ENCODE measurements at regions not wholly inside any gene's neighbourhood (a gene's known extent, or its start where the extent isn't known, plus 50 kb on each side); places are given as distances from the start of the nearest gene placed in this dataset.

DNA sequence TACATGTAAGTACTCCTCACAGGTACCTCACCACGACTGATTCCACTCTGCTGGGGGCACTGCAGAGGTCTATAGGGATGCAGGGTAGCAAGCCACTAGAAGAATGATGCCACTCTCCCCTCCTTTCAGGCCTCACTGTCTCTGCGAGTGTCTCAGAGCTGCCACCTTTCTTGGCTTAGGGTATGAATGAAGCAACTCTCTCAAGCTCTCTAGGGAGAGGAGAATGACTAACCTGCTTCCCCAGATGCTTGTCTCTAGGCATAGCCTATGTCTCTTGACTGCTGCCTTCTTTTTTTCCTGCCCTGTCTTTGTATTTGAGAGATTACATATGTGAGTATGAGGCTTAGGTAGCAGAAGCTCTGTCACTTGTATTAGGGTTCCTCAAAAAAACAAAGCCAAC is 566.5 kb upstream of the ATP2B1 start:
- TF ChIP-seq, protein P1, sequence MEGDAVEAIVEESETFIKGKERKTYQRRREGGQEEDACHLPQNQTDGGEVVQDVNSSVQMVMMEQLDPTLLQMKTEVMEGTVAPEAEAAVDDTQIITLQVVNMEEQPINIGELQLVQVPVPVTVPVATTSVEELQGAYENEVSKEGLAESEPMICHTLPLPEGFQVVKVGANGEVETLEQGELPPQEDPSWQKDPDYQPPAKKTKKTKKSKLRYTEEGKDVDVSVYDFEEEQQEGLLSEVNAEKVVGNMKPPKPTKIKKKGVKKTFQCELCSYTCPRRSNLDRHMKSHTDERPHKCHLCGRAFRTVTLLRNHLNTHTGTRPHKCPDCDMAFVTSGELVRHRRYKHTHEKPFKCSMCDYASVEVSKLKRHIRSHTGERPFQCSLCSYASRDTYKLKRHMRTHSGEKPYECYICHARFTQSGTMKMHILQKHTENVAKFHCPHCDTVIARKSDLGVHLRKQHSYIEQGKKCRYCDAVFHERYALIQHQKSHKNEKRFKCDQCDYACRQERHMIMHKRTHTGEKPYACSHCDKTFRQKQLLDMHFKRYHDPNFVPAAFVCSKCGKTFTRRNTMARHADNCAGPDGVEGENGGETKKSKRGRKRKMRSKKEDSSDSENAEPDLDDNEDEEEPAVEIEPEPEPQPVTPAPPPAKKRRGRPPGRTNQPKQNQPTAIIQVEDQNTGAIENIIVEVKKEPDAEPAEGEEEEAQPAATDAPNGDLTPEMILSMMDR (IDR thresholded peaks at IDR 0.05; ENCODE audit: insufficient read depth, missing control alignments): no peak
- DNase-seq (ENCODE audit: insufficient read length, low spot score) (no peak), FAIRE-seq (no peak)

DNA sequence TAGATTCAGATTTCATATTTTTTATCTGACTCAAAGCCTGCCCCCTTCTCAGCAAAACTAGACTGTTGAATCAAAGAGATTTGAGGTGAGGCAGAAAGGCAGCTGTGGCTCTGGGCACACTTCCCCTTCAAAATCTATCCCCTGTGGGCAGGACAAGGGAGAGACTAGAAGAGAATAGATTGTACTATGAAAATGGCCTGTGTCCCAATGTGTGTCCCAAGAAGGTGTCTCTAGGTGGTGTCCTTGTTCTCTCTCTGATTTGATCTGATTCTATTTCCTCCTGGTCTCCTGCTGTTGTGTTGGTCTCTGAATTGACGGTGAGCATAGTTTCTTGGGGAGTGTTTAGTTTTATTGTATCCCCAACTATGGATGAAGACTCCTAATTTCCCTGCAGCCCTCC is 565.8 kb upstream of the ATP2B1 start:
- DNase-seq (ENCODE audit: insufficient read length, low spot score) (no peak), FAIRE-seq (no peak)
- TF ChIP-seq, protein P1 (IDR thresholded peaks at IDR 0.05; ENCODE audit: insufficient read depth, missing control alignments): no peak

DNA sequence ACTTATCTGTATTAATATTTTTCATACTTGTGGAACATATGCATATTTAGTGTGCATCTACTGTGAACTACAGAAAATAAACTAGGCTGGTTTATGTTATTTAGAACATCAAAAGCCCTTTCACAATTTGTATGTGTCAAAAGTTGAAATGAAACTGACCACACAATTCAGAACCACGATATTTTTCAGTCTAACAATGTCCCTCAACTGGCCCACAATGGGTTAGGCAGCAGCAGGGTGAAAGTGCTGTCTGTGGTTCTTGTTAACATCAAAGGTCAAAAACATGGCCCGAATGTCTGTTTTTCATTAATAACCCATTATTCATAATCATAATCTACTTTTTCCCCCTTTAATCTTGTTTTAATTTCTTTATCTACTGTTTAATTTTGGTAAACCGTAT is 559.9 kb upstream of the ATP2B1 start:
- TF ChIP-seq, protein P1 (IDR thresholded peaks at IDR 0.05; ENCODE audit: insufficient read depth, missing control alignments): no peak
- FAIRE-seq: no peak
- DNase-seq (ENCODE audit: insufficient read length, low spot score): no peak

DNA sequence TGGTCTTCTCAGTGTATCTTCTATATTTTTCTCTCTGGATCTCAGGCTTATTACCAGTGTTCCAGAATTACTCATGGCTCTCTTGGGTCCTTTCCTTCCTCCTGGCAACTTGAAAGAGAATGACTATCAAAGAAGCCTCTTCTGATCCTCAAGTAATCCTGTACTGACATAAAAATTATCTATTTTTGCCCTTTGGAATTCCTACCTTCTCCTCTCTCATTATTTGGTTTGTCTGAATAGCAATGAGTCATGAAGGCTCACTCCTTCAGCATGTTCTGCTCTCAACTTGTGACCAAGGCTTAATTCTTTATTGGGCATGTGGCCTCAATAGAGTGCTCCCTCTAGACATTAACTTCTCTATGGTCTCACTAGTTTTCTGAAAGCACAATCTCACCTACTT is 553.6 kb upstream of the ATP2B1 start:
- TF ChIP-seq, protein P1 (IDR thresholded peaks at IDR 0.05; ENCODE audit: insufficient read depth, missing control alignments): no peak
- no peak for FAIRE-seq
- no peak for DNase-seq (ENCODE audit: insufficient read length, low spot score)

DNA sequence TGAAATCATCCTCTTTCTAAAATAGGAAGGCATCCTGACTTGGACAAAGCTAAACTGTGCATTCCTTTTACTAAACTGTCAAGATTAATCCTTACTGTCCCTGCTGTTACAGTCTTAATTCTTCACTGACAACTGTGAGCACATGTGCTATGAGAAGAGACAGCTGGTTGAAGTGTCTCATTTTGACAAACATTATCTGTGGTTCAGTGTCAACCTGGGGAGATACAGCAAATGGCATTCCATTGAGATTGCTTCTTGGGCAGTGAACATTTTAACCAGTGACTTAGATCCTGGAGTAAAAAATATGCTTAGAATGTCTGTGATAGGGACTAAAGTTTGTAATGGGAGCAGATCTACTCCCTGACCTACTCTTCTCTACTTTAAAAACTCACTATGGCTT is 552.6 kb upstream of the ATP2B1 start:
- FAIRE-seq: peak; percentile 91
- TF ChIP-seq, protein P1 (IDR thresholded peaks at IDR 0.05; ENCODE audit: insufficient read depth, missing control alignments): no peak
- no peak for DNase-seq (ENCODE audit: insufficient read length, low spot score)

DNA sequence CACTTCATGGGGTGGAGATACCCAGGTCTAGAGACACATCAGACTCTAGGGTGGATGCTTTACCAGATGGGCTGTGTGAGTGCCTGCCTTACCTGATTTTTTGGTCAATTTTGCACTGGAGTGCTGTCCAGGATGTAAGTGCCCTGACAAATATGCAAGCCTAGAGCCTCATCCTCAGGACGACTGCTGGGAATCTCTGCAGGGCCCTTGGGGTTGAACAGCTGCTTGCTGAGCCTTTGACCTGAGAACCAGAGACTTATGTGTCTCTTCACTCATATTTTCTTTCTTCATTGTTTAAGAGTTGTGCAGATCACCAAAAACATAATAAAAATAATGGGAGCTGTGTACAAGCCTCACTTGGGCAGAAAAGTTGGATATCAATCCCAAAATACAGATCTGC is 551.5 kb upstream of the ATP2B1 start:
- no peak for DNase-seq (ENCODE audit: insufficient read length, low spot score)
- FAIRE-seq: no peak
- TF ChIP-seq, protein P1 (IDR thresholded peaks at IDR 0.05; ENCODE audit: insufficient read depth, missing control alignments): no peak

DNA sequence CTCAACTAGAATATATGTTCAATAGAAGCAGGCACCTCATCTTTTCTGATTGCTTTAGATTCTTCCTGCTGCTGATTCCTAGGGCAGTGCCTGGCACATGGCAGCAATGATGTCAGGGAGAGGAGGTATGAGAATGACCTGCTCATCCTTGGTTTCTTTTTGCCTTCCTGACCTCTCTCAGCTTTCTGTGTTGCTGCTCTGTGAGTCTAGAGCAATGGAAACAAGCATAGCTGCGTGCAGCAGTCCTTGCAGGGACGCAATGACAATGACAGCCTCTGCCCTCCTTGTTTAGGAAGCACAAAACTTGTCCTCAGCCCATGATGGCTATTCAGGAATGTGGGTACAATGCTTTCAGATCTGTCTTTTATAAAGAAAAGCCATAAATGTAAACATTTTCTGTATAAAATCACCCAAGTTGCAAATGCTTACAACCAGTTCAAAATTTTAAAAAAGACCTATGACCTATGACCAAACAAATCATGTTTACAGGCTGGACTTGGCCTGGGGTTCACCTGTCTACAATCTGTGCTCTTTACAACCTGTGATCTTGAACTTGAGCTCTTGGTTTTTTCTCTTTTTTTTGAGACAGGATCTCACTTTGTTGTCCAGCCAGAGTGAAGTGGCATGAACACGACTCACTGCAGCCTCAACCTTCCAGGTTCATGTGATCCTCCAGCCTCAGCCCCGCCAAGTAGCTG is 549.4 kb upstream of the ATP2B1 start:
- FAIRE-seq: no peak

More for the DNA sequence above, 549.4 kb upstream of the ATP2B1 start:
- TF ChIP-seq, protein P1 (IDR thresholded peaks at IDR 0.05; ENCODE audit: insufficient read depth, missing control alignments): no peak
- DNase-seq (ENCODE audit: insufficient read length, low spot score): no peak

Measured in D721Med (cell line).